ENCODE measurements at regions not wholly inside any gene's neighbourhood (a gene's known extent, or its start where the extent isn't known, plus 50 kb on each side); places are given as distances from the start of the nearest gene placed in this dataset.

DNA sequence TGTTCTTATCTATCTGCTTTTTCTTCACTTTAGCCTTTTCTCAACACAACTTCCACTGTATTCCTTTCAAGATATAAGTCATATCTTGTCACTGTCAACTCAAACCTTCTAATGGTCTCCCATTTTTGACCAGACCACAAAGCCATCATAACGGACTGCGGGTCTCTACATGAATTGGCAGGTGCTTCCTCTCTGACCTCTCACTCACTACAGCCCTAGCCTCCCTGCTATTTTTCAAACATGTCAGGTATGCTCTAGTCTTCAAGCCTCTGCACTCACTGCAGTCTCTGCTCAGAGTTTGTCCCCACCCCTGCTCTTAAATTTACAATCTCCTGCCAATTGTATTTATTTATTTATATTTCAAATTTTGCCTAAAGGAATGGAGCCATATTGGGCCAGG lies 858.1 kb downstream of the TRIB2 start:
- TF ChIP-seq, protein P1, sequence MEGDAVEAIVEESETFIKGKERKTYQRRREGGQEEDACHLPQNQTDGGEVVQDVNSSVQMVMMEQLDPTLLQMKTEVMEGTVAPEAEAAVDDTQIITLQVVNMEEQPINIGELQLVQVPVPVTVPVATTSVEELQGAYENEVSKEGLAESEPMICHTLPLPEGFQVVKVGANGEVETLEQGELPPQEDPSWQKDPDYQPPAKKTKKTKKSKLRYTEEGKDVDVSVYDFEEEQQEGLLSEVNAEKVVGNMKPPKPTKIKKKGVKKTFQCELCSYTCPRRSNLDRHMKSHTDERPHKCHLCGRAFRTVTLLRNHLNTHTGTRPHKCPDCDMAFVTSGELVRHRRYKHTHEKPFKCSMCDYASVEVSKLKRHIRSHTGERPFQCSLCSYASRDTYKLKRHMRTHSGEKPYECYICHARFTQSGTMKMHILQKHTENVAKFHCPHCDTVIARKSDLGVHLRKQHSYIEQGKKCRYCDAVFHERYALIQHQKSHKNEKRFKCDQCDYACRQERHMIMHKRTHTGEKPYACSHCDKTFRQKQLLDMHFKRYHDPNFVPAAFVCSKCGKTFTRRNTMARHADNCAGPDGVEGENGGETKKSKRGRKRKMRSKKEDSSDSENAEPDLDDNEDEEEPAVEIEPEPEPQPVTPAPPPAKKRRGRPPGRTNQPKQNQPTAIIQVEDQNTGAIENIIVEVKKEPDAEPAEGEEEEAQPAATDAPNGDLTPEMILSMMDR (tag by site-specific recombination; IDR thresholded peaks at IDR 0.05) = no peak
- TF ChIP-seq ZNF626 (tag by site-specific recombination; IDR thresholded peaks at IDR 0.05) (no peak), ZNF394 (tag by site-specific recombination; IDR thresholded peaks at IDR 0.05; ENCODE audit: borderline replicate concordance) (no peak), ZNF785 (tag by site-specific recombination; IDR thresholded peaks at IDR 0.05) (no peak), ZNF19 (tag by site-specific recombination; IDR thresholded peaks at IDR 0.05; ENCODE audit: low read depth) (no peak)
- TF ChIP-seq, protein P2, sequence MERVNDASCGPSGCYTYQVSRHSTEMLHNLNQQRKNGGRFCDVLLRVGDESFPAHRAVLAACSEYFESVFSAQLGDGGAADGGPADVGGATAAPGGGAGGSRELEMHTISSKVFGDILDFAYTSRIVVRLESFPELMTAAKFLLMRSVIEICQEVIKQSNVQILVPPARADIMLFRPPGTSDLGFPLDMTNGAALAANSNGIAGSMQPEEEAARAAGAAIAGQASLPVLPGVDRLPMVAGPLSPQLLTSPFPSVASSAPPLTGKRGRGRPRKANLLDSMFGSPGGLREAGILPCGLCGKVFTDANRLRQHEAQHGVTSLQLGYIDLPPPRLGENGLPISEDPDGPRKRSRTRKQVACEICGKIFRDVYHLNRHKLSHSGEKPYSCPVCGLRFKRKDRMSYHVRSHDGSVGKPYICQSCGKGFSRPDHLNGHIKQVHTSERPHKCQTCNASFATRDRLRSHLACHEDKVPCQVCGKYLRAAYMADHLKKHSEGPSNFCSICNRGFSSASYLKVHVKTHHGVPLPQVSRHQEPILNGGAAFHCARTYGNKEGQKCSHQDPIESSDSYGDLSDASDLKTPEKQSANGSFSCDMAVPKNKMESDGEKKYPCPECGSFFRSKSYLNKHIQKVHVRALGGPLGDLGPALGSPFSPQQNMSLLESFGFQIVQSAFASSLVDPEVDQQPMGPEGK (tag by site-specific recombination; IDR thresholded peaks at IDR 0.05) = no peak
- TF ChIP-seq, protein P3, sequence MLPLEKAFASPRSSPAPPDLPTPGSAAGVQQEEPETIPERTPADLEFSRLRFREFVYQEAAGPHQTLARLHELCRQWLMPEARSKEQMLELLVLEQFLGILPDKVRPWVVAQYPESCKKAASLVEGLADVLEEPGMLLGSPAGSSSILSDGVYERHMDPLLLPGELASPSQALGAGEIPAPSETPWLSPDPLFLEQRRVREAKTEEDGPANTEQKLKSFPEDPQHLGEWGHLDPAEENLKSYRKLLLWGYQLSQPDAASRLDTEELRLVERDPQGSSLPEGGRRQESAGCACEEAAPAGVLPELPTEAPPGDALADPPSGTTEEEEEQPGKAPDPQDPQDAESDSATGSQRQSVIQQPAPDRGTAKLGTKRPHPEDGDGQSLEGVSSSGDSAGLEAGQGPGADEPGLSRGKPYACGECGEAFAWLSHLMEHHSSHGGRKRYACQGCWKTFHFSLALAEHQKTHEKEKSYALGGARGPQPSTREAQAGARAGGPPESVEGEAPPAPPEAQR (tag by site-specific recombination; IDR thresholded peaks at IDR 0.05) = no peak
- TF ChIP-seq, protein P4, sequence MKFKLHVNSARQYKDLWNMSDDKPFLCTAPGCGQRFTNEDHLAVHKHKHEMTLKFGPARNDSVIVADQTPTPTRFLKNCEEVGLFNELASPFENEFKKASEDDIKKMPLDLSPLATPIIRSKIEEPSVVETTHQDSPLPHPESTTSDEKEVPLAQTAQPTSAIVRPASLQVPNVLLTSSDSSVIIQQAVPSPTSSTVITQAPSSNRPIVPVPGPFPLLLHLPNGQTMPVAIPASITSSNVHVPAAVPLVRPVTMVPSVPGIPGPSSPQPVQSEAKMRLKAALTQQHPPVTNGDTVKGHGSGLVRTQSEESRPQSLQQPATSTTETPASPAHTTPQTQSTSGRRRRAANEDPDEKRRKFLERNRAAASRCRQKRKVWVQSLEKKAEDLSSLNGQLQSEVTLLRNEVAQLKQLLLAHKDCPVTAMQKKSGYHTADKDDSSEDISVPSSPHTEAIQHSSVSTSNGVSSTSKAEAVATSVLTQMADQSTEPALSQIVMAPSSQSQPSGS (tag by site-specific recombination; IDR thresholded peaks at IDR 0.05; ENCODE audit: low read depth) = no peak
- TF ChIP-seq, protein P5, sequence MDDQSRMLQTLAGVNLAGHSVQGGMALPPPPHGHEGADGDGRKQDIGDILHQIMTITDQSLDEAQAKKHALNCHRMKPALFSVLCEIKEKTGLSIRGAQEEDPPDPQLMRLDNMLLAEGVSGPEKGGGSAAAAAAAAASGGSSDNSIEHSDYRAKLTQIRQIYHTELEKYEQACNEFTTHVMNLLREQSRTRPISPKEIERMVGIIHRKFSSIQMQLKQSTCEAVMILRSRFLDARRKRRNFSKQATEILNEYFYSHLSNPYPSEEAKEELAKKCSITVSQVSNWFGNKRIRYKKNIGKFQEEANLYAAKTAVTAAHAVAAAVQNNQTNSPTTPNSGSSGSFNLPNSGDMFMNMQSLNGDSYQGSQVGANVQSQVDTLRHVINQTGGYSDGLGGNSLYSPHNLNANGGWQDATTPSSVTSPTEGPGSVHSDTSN (CRISPR knock-in tag; IDR thresholded peaks at IDR 0.05) = no peak
- TF ChIP-seq, protein P6, sequence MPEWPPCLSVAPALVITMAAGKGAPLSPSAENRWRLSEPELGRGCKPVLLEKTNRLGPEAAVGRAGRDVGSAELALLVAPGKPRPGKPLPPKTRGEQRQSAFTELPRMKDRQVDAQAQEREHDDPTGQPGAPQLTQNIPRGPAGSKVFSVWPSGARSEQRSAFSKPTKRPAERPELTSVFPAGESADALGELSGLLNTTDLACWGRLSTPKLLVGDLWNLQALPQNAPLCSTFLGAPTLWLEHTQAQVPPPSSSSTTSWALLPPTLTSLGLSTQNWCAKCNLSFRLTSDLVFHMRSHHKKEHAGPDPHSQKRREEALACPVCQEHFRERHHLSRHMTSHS (tag by site-specific recombination; IDR thresholded peaks at IDR 0.05) = no peak
